Thyroid gland (tissue), 4 donors: ENCODE measurements at regions not wholly inside any gene's neighbourhood (a gene's known extent, or its start where the extent isn't known, plus 50 kb on each side); places are given as distances from the start of the nearest gene placed in this dataset.

Source experiments
- CTCF ChIP-seq, 6 experiments: fragments of 200-600 bp in 3 of 6; fragments of 450-650 bp in 3 of 6; sonication (generic) in 3 of 6; IDR thresholded peaks; one replicate each; pipeline ENCODE4 v1.5.1; 2016 to 2019; ENCODE audit warnings: antibody characterized with exemption in 6 of 6, mild to moderate bottlenecking in 2 of 6, inconsistent platforms in 1 of 6, moderate library complexity in 1 of 6
- POLR2A ChIP-seq, 2 donors: fragments of 450-650 bp; IDR thresholded peaks; one replicate each; pipeline ENCODE4 v1.6.1; 2017; ENCODE audit warnings: antibody characterized with exemption in 2 of 2, mild to moderate bottlenecking in 2 of 2, moderate library complexity in 1 of 2

GRCh38 chr2:102950371-102950946, 188.6 kb downstream of the TMEM182 start:
- TF ChIP-seq CTCF (IDR thresholded peaks at IDR 0.05) (no peak), POLR2A (IDR thresholded peaks at IDR 0.05) (no peak)
